Stimulated activated CD4-positive, alpha-beta T cell treated with anti-CD3 and anti-CD28 coated beads, Interleukin-1b, Interleukin-23, amount 100 ng/mL, for 4 hours (primary cell): ENCODE measurements at regions not wholly inside any gene's neighbourhood (a gene's known extent, or its start where the extent isn't known, plus 50 kb on each side); places are given as distances from the start of the nearest gene placed in this dataset.
"Not testable (repeated sequence)": the region's sequence is repeated elsewhere in the genome, so short reads cannot be mapped to it uniquely, and the experiment has no call there.

ENCODE experiments used
- DNase-seq, 2 donors: peaks; one replicate each; pipeline ENCODE4 v3.0.0-alpha.2; 2020; ENCODE audit warnings: low read depth in 2 of 2

DNA sequence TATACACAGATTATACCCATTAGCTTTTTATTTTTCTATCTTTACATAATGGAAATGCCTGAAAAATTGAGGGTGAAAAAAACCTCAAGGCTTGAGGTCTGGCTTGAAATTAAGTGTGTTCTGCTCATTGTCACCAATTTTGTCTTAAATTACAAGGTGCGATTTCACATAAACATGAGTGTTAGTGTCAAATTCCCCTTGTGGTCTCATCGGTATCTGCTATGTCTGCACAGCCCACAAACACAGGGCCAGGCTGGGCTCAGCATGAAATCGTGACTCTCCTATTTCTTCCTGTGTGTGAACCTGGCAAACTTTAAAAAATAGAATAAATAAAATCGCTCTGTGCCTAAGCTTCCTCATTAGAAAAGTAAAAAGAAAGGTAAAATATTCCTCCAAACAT lies 109.1 kb downstream of the CRLF2 start:
- no peak for DNase-seq

DNA sequence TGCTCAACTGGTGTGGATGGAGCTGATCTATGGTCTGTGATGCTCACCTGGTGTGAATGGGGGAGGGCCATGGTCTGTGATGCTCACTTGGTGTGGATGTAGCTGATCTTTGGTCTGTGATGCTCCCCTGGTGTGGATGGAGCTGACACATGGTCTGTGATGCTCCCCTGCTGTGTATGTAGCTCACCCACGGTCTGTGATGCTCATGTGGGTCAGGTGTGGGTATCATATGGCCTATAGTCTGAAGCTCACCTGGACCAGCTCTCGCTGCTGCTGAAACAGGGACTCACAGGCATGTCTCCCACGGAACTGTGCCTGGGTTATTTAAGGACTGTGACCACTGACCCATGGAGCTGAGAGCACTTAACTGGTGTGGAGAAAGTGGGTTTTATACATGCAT lies 109.7 kb downstream of the CRLF2 start:
- DNase-seq: no peak

DNA sequence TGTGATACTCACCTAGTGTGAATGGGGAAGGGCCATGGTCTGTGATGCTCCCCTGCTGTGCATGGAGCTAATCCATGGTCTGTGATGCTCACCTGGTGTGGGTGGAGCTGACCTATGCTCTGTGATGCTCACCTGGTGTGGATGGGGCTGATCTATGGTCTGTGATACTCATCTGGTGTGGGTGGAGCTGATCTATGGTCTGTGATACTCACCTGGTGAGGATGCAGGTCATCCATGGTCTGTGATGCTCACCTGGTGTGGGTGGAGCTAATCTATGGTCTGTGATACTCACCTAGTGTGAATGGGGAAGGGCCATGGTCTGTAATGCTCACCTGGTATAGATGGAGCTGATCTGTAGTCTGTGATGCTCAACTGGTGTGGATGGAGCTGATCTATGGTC lies 110.2 kb downstream of the CRLF2 start:
- not testable (repeated sequence) for DNase-seq

DNA sequence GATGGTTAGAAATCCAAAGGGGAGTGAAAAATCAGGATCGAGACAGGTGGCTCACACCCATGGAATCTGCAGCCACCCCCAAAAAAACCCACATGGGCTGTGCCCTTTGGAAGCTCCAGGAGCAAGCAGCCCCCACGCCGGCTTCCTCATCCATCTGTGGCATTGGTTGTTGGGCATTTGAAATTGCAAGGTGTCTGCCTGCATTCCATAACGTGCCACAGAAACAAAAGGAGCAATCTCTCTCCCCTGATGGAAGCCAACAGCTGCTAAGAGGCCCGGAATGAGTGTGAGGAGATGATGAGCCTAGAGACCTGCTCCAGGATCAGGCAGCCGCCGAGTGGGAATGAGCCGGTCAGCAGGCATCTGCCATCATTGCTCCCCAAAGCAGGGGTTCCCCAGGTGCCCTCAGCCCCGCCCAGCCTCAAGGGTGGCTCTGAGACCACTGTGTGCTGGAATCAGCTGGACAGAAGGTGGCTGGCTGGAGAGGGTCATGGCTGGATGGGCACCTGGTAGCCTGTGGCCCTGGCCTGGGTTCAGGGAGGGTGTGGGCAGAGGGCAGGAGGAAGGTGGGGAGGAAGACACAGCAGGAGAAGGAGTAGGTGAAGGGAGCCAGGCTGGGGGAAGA lies 113.2 kb downstream of the CRLF2 start:
- DNase-seq: no peak

DNA sequence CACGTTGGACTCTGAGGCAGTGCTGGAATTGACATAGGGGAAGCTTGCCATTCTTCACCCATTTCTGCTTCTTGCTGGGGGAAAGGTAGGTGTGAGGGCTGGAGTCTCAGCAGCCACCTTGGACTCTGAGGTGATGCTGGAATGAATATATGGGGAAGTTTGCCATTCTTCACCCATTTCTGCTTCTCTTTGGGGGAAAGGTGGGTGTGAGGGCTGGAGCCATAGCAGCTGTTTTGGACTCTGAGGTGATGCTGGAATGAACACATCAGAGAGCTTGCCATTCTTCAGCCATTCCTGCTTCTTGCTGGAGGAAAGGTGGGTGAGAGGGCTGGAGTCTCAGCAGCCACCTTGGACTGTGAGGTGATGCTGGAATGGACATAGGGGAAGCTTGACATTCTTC lies 115.1 kb downstream of the CRLF2 start:
- no peak for DNase-seq

DNA sequence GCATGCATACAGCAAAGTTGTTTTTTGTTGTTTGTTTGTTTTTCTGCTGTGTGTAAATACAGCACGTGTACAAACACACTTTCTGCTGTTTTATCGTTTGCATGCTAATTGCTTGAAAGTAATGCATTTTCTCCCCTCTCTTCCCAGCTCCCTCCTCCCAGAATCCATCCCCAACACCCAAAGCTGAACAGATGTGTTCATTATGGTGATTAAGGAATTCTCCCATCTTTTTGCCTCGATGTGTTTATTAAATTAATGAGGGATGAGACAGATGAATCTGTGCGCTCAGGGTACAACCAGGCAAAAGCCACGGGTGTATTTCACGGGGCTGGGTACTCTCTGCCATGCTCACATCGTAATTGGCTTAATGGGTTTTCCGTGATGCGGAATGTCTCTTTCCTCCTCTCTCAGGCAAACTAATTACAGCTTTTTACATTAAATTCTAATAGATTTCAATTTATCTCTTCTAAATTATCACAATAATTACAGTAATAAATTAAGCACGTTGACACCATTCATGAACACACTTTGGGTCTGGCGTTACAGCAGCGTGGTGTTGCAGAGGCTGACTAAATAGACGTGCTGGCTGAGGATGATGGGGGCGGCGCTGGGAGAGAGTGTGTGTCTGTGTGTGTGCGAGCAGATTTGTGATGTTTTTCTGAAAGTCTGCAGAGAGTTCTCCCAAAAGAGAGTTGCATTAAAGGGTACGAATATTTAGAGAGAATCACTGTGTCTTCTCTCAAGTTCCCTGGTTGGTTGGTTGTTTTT lies 117.7 kb downstream of the CRLF2 start:
- DNase-seq: no peak

DNA sequence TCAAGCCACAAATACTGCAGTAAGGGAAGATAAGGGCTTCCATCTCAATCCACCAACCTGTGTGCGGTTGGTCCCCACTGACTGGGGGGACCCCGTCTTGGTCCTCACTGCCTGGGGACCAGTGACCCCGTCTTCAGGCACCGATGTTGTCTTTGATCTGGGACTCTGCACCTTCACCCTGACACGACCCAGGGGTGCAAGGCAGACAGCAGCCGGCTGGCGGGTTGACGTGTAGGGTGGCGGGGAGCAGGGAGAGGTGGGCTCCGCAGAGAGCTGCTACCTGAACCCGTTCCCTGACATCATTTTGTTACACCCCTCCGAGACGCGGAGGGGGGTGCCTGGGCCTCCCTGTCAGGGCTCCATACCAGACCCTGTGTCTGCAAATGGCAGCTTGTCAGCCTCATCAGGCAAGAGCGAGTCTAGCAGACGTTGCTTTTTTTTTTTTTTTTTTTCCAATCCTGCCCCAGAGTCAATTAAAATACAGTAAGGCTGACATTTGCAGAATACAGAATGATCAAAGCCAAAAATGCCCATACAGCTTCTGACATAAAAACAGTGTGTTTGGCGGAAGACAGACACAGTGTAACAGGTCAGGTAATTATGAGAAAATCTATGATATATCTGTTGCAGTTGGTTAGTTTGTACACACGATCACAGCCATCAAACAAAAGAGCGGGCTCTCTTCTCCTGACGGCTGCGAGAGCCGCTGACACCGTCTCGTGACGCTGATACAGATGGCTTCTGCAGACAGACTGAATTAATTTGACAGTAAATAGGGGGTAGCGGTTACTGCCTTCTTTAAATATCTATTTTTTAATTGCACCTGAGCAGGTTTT lies 118.6 kb downstream of the CRLF2 start:
- DNase-seq: no peak

DNA sequence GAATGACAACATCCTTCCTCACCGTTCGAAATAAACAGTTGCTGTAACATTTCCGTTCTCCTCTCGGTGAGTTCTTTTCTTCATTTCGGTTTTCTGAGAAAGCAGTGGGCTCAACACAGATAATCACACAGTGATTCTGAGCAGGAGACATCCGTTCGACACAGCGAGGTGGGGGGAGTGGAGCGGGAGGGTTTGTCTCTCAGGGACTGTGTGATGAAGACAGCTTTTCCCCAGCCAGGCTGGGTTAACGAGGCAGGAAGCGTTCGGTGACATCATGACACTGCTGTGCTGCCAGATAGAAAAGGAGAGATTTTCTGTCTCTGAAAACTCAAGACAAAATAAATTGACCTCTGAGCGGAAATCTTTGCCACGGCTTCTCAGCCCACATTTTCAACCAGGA lies 119.3 kb downstream of the CRLF2 start:
- peak in 1 of 2 donors; percentile 28 for DNase-seq

DNA sequence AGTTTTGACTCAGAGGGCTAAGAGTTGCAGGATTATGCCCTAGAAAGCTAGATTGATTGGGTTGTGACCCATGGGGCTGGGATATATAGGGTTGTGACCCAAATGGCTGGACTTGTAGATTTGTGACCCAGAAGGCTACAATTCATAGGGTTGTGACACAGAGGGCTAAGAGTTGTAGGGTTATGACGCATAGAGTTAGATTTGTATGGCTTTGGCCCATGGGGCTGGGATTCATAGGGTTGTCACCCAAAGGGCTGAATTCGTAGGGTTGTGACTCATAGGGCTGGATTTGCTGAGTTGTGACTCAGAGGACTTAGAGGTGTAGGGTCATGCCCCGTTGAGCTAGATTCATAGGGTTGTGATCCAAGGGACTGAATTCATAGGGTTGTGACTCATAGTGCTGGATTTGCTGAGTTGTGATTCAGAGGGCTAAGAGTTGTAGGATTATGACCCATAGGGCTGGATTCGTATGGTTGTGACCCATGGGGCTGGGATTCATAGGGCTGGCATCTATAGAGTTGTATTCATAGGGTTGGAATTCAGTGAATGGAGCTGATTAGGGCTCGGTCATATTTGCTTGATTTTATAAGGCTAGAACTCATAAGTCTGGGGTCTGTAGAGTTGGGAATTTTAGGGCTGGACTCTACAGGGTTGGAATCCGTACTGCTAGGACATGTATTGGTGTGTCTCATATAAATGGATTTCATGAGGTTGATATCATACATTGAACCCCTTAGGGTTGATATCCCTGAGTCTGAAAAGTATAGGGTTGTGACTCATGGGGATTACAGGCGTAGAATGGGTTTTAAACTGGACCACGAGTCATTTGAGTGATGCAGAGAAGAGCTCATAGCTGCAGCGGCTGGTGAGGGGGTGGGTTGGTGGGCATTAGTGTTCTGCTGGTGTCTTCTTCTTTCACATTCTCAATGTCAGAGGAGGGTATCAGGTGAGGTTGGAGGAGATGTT lies 125.7 kb downstream of the CRLF2 start:
- DNase-seq: no peak

DNA sequence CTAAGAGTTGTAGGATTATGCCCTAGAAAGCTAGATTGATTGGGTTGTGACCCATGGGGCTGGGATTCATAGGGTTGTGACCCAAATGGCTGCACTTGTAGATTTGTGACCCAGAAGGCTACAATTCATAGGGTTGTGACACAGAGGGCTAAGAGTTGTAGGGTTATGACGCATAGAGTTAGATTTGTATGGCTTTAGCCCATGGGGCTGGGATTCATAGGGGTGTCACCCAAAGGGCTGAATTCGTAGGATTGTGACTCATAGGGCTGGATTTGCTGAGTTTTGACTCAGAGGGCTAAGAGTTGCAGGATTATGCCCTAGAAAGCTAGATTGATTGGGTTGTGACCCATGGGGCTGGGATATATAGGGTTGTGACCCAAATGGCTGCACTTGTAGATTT lies 126.6 kb downstream of the CRLF2 start:
- DNase-seq: not testable (repeated sequence)

DNA sequence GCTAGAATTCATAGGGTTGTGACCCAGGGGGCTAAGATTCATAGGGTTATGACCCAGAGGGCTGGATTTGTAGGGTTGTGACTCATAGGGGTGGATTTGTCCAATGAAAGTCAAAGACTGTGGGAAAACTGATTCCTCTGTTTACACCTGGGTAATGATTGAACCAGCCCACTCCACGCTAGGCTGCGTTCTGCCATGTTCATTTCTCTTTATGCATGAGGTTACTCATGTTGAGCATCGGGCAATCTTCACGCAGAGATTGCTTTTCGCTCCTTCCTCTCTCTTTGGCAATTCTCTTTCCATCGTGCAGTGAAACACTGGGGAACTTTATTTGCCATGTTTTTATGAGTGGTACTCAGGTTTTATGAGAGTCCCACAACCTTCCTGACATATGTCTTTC lies 127.8 kb downstream of the CRLF2 start:
- DNase-seq: no peak

DNA sequence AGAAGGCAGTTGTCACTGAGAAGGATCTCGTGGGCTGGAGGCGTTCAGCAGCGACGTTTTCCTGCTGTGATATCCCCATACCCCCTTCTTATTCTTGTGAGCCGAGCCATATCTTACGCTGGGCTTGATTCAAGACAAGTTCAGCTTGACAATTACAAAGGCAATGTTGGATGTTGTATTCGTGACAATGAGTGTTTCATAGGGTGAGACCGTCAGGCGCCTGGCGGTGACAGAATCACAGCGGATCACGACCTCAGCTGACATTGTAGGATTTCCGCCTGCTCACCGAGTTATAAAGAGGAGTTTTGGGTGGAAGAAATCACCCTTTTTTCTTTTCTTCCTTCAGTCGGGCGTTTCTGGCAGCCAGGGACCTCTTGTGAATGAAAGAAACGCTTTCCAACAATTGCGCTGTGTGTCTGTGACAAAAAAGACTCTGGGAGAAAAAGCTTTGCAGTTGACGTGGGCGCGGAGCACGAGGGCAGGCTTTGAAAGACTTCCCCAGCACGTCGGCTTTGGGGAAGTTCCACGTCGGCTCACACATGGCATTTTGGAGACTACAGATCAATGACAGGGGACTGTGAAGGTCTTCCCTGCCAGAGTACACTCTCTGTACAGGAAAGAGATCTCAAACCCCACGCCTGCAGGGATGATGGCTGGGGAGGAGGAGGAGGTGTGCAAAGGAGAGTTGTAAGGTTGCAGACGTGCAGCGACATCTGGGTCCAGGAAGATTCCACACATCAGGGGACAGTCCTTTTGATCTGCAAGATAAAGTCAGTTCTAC lies 135.4 kb downstream of the CRLF2 start:
- no peak for DNase-seq

DNA sequence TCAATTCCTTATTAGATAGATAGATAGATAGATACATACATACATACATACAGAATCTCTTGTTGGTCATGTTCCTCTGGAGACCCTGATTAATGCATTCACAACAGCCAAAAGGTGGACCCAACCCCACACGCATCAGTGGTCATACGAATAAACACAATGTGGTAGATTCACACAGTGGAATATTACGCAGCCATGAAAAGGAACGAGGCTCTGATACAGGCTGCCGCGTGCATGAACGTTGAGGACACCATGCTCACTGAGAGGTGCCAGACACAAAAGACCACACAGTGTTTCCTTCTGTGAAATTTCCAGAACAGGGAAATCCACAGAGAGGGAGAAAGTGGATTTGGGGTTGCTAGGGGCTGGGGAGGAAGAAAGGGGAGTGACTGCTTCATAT lies 136.7 kb downstream of the CRLF2 start:
- DNase-seq: no peak

DNA sequence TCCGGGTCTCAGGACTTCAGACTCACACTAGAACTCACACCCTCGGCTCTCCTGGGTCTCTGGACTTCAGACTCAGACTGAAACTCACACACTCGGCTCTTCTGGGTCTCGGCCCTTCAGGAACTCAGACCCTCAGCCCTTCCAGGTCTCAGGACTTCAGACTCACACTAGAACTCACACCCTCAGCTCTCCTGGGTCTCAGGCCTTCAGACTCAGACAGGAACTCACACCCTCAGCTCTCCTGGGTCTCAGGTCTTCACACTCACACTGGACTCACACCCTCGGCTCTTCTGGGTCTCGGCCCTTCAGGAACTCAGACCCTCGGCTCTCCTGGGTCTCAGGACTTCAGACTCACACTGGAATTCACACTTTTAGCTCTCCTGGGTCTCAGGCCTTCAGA lies 137.3 kb downstream of the CRLF2 start:
- no peak for DNase-seq

DNA sequence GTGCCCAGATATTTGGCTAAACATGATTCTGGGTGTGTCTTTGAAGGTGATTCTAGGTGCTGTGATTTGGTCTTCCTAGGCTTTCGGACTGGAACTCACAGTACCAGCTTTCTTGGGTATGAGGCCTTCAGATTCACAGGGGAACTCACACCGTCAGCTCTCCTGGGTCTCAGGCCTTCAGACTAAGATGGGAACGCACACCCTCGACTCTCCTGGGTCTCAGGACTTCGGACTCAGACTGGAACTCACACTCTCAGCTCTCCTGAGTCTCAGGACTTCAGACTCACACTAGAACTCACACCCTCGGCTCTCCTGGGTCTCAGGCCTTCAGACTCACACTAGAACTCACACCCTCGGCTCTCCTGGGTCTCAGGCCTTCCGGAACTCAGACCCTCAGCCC lies 137.7 kb downstream of the CRLF2 start:
- DNase-seq: no peak

DNA sequence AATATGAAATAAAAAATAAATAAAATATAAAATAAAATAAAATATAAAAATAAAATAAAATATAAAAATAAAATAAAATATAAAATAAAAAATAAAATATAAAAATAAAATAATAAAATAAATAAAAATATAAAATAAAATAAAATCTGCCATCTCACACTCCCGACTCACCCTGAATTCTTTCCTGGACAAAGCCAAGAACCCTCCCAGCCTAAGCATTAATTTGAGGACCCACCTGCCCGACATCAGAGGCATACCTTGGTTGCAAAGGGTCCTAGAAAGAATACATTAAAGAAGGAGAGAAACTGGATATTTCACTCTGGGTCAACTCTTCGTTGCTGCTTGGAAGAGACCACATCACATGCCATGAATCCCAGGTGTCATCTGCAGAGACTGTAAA lies 138.3 kb downstream of the CRLF2 start:
- DNase-seq: no peak

DNA sequence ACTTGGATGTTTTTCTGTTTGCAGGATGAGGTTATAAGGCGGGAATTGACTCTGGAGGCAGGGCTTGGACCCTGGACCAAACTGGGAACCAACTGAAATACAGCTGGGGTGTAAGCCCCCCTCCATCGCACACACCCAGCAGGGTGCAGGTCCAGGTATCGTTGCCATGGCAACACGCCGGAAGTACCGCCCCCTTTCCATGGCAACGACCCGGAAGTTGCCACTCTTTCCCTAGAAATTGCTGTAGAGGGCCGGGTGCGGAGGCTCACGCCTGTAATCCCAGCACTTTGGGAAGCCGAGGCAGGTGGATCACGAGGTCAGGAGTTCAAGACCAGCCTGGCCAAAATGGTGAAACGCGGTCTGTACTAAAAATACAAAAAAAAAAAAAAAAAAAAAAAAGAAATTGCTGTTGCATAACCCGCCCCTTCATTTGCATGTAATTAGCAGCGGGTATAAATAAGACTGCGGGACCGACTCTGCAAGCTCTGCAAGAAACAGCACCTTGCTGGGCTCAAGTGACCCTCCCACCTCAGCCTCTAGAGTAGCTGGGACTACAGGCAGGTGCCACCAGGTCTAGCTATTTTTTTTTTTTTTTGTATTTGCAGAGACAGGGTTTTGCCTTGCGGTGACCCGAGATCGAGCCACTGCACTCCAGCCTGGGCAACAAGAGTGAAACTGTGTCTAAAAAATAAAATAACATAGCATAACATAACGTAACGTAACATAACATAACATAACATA lies 139.6 kb downstream of the CRLF2 start:
- no peak for DNase-seq

DNA sequence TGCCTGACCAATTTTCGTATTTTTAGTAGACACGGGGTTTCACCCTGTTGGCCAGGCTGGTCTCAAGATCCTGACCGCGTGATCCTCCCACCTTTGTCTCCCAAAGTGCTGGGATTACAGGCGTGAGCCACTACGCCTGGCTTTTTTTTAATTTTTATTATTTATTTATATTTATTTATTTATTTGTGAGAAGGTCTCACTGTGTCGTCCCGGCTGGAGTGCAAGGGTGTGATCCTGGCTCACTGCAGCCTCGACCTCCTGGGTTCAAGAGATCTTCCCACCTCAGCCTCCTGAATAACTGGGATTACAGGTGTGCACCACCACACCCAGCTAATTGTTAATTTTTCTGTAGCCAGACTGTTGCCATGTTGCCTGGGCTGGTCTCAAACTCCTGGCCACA lies 141.1 kb downstream of the CRLF2 start:
- DNase-seq: no peak

DNA sequence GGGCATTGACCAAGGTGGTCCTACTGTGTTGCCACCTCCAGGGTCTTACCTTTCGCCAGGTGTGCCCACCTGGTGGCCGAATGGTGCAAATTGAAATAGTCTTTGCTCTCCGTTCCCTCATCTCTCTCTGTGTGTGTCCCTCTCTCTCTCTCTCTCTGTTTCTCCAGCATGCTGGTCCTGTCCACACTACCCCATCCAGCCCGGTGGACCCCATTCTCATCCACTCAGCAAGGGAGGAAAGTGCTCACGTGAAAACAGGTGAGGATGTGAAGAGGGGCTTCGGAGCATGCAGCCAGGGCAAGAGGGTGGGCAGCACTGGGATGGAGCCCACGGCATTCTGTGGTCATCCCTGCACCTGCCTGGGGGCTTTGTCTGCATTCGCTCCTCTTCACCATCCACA lies 150.1 kb downstream of the CRLF2 start:
- DNase-seq: no peak

DNA sequence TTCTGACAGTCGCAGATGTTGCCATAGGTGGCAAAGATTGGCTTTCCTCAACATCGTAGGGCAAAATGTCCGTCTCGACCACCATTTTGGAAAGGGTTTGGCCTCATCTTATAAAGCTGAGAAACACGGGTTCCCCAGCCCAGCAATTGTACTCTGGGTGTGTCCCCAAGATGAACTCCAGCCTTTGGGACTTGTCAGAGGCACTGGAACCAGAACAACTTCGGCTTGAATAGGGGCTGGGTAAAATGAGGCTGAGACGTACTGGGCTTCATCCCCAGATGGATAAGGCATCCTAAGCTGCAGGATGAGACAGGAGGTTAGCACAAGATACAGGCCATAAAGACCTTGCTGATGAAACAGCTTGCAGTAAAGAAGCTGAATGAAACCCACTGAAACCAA lies 151.9 kb downstream of the CRLF2 start:
- DNase-seq: no peak
